M059J (cell line): ENCODE measurements at regions not wholly inside any gene's neighbourhood (a gene's known extent, or its start where the extent isn't known, plus 50 kb on each side); places are given as distances from the start of the nearest gene placed in this dataset.

Experiments
- DNase-seq: peaks from one replicate; pipeline ENCODE4 v3.0.0-alpha.2; 2012; ENCODE audit warnings: low read depth

DNA sequence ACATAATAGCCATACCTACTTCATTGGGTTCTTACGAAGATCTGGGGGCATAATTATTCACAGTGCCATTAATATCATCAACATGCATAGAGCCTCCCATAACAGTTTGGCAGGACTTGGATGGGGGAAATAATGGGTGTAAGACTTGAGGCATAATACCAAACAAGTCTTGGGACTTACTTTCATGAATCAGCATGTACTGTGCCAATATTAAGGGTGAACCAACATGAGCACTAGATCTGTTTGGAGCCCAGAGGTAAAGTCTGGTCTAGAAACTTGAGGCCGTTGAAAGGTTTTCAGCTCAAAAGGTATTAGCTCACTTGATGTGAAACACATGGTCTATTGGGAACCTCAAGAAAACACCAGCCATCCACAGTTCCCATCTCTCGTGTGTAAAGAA is 56.7 kb upstream of the ZC3H11B start:
- no peak for DNase-seq

DNA sequence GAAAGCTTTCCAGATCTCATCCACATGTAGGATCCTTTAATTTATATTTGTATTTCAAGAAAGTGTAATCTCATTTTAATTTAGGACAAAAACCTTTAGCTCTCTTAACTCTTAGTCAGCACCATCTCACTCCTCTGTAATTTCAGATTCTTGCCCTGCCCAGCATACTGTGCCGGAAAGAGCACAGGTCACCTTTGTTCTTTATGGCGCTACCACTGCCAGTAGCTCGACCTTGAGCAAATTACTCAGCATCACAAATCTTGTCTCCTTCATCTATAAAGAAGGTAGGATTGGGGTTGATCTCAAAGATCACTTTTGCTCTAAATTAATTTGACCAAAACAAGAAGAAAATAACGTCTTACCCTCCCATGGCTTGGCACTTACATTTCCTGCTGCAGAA is 56.1 kb upstream of the ZC3H11B start:
- no peak for DNase-seq

DNA sequence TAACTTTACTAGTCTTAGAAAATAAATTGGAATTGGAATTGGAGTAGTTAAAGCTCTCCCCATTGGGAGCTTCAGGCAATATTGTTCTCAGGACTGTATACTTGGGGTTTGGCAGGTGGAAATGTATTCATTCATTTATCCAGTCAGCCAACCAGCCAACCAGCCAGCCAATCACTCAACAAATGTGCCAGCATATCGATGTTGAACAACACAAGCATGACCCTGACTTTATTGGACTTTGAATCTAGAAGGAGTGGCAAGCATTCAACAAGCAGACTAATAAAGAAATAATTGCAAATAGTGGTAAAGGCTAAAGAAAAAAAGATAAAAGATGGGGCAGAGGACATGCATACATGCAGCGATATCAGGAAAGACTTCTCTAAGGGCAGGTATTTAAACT is 55.5 kb upstream of the ZC3H11B start:
- no peak for DNase-seq

- DNase-seq, result peak; percentile 62
Measured at GRCh38 chr1:219666242-219666641, 53.3 kb upstream of the ZC3H11B start.

DNA sequence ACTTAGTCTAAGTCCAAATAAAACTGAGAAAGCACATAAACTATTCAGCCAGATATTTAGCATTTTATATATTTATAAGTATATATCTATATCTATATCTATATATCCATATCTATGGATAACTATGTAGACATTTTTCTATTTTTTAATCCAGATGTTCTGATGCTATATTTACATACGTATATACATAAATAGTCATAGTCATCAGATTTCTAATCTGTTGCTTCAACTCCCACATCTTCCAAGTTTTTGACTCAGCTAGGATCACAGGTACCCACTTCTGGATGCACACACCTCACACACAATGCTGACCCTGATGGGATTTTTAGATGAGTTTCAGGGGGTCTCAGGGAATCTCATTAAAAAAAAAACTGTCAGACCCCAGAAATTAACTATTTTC is 52.2 kb upstream of the ZC3H11B start:
- DNase-seq, result no peak

GRCh38 chr1:219664310-219665029 is 51.6 kb upstream of the ZC3H11B start:
- DNase-seq, result no peak
